Lower leg skin (tissue), 3 donors: ENCODE measurements at regions not wholly inside any gene's neighbourhood (a gene's known extent, or its start where the extent isn't known, plus 50 kb on each side); places are given as distances from the start of the nearest gene placed in this dataset.

Source experiments
- CTCF ChIP-seq, 3 donors: fragments of 450-650 bp; IDR thresholded peaks; one replicate each; pipeline ENCODE4 v1.5.1; 2016; ENCODE audit warnings: antibody characterized with exemption in 3 of 3, mild to moderate bottlenecking in 3 of 3, moderate library complexity in 2 of 3
- POLR2A ChIP-seq, 2 donors: fragments of 450-650 bp; IDR thresholded peaks; one replicate each; pipeline ENCODE4 v1.6.1; 2016 to 2017; ENCODE audit warnings: antibody characterized with exemption in 2 of 2, mild to moderate bottlenecking in 1 of 2, moderate library complexity in 1 of 2

- TF ChIP-seq CTCF (IDR thresholded peaks at IDR 0.05) (no peak), POLR2A (IDR thresholded peaks at IDR 0.05) (no peak)
Measured at GRCh38 chr21:28833609-28834008, 159.1 kb downstream of the LTN1 start.
